ENCODE measurements at regions not wholly inside any gene's neighbourhood (a gene's known extent, or its start where the extent isn't known, plus 50 kb on each side); places are given as distances from the start of the nearest gene placed in this dataset.

DNA sequence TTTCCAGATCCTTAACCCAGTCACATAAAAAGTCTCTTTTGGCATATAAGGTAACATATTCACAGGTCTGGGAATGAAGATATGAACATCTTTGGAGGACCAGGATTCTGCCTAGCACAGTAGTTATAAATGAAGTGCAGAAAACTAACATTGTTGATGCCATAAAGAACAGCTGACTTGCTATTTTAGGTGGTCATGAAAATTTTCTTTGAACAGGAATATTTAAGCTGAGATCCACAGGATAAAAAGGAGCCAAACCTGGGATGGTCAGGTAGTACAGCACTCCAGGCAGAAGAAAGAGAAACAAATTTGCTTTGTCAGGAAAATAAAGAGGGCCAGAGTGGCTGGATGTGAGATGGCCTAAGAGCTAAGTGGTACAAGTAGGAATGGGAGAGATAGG, 80.0 kb downstream of the CENPW start:
- H3K27me3 ChIP-seq (ENCODE audit: insufficient read depth, low read length) = no peaks in the 10 kb centered on the region
- no peaks in the 10 kb centered on the region for H3K4me1 ChIP-seq (ENCODE audit: insufficient read depth, low read length)
- H2AFZ ChIP-seq (ENCODE audit: low read length) = no peak overlapping the region
- H3K4me3 ChIP-seq (ENCODE audit: insufficient read depth, low read length) = no peak overlapping the region
- no peaks in the 10 kb centered on the region for H3K36me3 ChIP-seq (ENCODE audit: insufficient read depth, low read length)
- H3K79me2 ChIP-seq (ENCODE audit: insufficient read depth, low read length) = no peaks in the 10 kb centered on the region
- H3K9me3 ChIP-seq (ENCODE audit: low read depth, low read length) = no peaks in the 10 kb centered on the region
- no peak overlapping the region for H3K27ac ChIP-seq (ENCODE audit: low read depth, low read length)
- H4K20me1 ChIP-seq (ENCODE audit: insufficient read depth, low read length) = no peaks in the 10 kb centered on the region
- TF ChIP-seq, protein P1, sequence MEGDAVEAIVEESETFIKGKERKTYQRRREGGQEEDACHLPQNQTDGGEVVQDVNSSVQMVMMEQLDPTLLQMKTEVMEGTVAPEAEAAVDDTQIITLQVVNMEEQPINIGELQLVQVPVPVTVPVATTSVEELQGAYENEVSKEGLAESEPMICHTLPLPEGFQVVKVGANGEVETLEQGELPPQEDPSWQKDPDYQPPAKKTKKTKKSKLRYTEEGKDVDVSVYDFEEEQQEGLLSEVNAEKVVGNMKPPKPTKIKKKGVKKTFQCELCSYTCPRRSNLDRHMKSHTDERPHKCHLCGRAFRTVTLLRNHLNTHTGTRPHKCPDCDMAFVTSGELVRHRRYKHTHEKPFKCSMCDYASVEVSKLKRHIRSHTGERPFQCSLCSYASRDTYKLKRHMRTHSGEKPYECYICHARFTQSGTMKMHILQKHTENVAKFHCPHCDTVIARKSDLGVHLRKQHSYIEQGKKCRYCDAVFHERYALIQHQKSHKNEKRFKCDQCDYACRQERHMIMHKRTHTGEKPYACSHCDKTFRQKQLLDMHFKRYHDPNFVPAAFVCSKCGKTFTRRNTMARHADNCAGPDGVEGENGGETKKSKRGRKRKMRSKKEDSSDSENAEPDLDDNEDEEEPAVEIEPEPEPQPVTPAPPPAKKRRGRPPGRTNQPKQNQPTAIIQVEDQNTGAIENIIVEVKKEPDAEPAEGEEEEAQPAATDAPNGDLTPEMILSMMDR (IDR thresholded peaks at IDR 0.05; ENCODE audit: extremely low read depth, low read depth, low read length) = no peak
- no peak for DNase-seq (ENCODE audit: insufficient read length, low spot score, missing footprints)
- H3K4me2 ChIP-seq (ENCODE audit: insufficient read depth, low read length) = no peak overlapping the region

DNA sequence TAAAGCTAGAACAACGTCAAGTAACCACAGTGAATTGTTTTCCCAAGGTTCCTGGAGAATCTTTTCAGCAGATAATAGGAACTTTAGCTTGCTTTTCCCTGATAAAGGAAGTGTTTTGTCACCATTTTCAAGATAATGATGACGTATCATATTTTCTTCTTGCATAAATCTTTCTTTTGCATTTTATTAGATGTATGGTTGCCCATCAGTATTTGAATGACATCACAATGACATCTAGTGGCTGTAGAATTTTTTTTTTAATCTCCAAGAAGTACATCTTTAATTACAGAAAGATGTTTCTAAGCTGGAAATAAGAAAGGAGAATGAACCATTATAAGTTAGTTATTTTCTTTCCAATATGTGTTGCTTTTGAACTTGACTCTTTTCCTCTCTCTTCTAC, 83.0 kb downstream of the CENPW start:
- H3K27me3 ChIP-seq (ENCODE audit: insufficient read depth, low read length) = no peaks in the 10 kb centered on the region
- H4K20me1 ChIP-seq (ENCODE audit: insufficient read depth, low read length) = no peaks in the 10 kb centered on the region
- no peak overlapping the region for H3K27ac ChIP-seq (ENCODE audit: low read depth, low read length)
- H3K79me2 ChIP-seq (ENCODE audit: insufficient read depth, low read length) = no peaks in the 10 kb centered on the region
- H3K36me3 ChIP-seq (ENCODE audit: insufficient read depth, low read length) = no peaks in the 10 kb centered on the region
- TF ChIP-seq, protein P1 (IDR thresholded peaks at IDR 0.05; ENCODE audit: extremely low read depth, low read depth, low read length) = no peak
- H3K4me1 ChIP-seq (ENCODE audit: insufficient read depth, low read length) = no peaks in the 10 kb centered on the region
- H3K9me3 ChIP-seq (ENCODE audit: low read depth, low read length) = no peaks in the 10 kb centered on the region
- H3K4me2 ChIP-seq (ENCODE audit: insufficient read depth, low read length) = no peak overlapping the region
- H3K4me3 ChIP-seq (ENCODE audit: insufficient read depth, low read length) = no peak overlapping the region
- H2AFZ ChIP-seq (ENCODE audit: low read length) = no peak overlapping the region
- no peak for DNase-seq (ENCODE audit: insufficient read length, low spot score, missing footprints)

DNA sequence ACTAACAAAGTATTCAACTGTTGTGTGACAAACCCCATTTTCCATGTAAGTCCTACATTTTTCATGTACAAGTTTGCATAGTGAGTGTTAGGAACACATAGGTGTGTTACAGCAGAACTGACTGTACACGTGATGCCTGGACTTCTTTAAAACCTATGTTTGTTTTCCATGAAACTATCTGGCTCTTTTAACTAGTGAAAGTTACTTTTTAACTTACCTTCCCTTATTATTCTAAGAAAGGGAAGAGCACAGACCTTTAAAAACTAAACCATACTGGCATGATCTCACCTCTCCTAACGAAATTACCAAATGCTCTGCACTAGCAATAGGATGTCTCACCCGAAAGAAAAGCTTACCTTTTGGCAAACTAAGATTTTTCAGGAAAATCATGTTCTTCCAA, 87.8 kb downstream of the CENPW start:
- no peak overlapping the region for H2AFZ ChIP-seq (ENCODE audit: low read length)
- no peaks in the 10 kb centered on the region for H3K27me3 ChIP-seq (ENCODE audit: insufficient read depth, low read length)
- H3K4me1 ChIP-seq (ENCODE audit: insufficient read depth, low read length) = no peaks in the 10 kb centered on the region
- TF ChIP-seq, protein P1 (IDR thresholded peaks at IDR 0.05; ENCODE audit: extremely low read depth, low read depth, low read length) = no peak
- no peak for DNase-seq (ENCODE audit: insufficient read length, low spot score, missing footprints)
- H3K79me2 ChIP-seq (ENCODE audit: insufficient read depth, low read length) = no peaks in the 10 kb centered on the region
- H3K36me3 ChIP-seq (ENCODE audit: insufficient read depth, low read length) = no peaks in the 10 kb centered on the region
- H3K27ac ChIP-seq (ENCODE audit: low read depth, low read length) = no peak overlapping the region
- no peak overlapping the region for H3K4me2 ChIP-seq (ENCODE audit: insufficient read depth, low read length)
- H3K9me3 ChIP-seq (ENCODE audit: low read depth, low read length) = no peaks in the 10 kb centered on the region
- no peaks in the 10 kb centered on the region for H4K20me1 ChIP-seq (ENCODE audit: insufficient read depth, low read length)
- H3K4me3 ChIP-seq (ENCODE audit: insufficient read depth, low read length) = no peak overlapping the region

DNA sequence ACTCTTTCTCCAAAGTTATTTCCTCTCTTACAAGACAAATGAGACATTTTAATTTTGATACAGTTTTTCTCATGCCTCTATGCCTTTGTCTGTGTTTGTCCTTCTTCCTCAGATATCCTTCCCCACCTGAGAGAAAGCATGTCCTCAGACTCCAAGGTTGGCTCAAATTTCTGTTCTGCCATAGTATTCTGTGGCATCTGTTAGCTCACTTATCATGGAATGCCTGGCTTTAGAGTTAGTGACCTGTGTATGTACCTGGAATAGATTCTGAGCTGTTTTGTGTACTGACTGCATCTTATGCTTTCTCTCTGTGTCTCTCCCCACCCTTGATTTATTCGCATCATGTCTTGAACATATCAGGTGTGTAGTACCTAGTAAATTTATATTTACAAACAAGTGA, 90.0 kb downstream of the CENPW start:
- H3K79me2 ChIP-seq (ENCODE audit: insufficient read depth, low read length) = no peaks in the 10 kb centered on the region
- H3K27ac ChIP-seq (ENCODE audit: low read depth, low read length) = no peak overlapping the region
- no peaks in the 10 kb centered on the region for H3K27me3 ChIP-seq (ENCODE audit: insufficient read depth, low read length)
- H3K36me3 ChIP-seq (ENCODE audit: insufficient read depth, low read length) = no peaks in the 10 kb centered on the region
- H3K9me3 ChIP-seq (ENCODE audit: low read depth, low read length) = no peaks in the 10 kb centered on the region
- no peak overlapping the region for H2AFZ ChIP-seq (ENCODE audit: low read length)
- no peaks in the 10 kb centered on the region for H4K20me1 ChIP-seq (ENCODE audit: insufficient read depth, low read length)
- no peak overlapping the region for H3K4me3 ChIP-seq (ENCODE audit: insufficient read depth, low read length)
- H3K4me2 ChIP-seq (ENCODE audit: insufficient read depth, low read length) = no peak overlapping the region
- DNase-seq (ENCODE audit: insufficient read length, low spot score, missing footprints) = no peak
- TF ChIP-seq, protein P1 (IDR thresholded peaks at IDR 0.05; ENCODE audit: extremely low read depth, low read depth, low read length) = no peak
- H3K4me1 ChIP-seq (ENCODE audit: insufficient read depth, low read length) = no peaks in the 10 kb centered on the region

Measured in osteoblast (primary cell).